Activated CD8-positive, alpha-beta memory T cell treated with anti-CD3 and anti-CD28 coated beads for 36 hours (primary cell): ENCODE measurements at regions not wholly inside any gene's neighbourhood (a gene's known extent, or its start where the extent isn't known, plus 50 kb on each side); places are given as distances from the start of the nearest gene placed in this dataset.
"Not testable (repeated sequence)": the region's sequence is repeated elsewhere in the genome, so short reads cannot be mapped to it uniquely, and the experiment has no call there.

ENCODE experiments used
- CTCF ChIA-PET: fragments of 350-600 bp; sonication (Branson Sonifier 250); formaldehyde crosslinking; loops from one replicate; lab custom pipeline; 2021; ENCODE audit warnings: antibody characterized with exemption; lab: Charles Lee
- POLR2A ChIA-PET: fragments of 350-600 bp; sonication (Branson Sonifier 250); formaldehyde crosslinking; loops from one replicate; lab custom pipeline; 2021; ENCODE audit warnings: antibody characterized with exemption; lab: Charles Lee

- ChIA-PET CTCF (no interaction called here), POLR2A (no interaction called here)
Measured at GRCh38 chr12:131434208-131435125, 276.4 kb upstream of the SFSWAP start.

- ChIA-PET POLR2A (no interaction called here), CTCF (interaction anchor here (0.6 to 1.5 kb wide), 2 partner anchors 332 to 463 kb away, joined by 3 to 4 read pairs; no protein-coding TSS in a partner anchor)
Measured at GRCh38 chr12:131436922-131437705, 273.8 kb upstream of the SFSWAP start.

DNA sequence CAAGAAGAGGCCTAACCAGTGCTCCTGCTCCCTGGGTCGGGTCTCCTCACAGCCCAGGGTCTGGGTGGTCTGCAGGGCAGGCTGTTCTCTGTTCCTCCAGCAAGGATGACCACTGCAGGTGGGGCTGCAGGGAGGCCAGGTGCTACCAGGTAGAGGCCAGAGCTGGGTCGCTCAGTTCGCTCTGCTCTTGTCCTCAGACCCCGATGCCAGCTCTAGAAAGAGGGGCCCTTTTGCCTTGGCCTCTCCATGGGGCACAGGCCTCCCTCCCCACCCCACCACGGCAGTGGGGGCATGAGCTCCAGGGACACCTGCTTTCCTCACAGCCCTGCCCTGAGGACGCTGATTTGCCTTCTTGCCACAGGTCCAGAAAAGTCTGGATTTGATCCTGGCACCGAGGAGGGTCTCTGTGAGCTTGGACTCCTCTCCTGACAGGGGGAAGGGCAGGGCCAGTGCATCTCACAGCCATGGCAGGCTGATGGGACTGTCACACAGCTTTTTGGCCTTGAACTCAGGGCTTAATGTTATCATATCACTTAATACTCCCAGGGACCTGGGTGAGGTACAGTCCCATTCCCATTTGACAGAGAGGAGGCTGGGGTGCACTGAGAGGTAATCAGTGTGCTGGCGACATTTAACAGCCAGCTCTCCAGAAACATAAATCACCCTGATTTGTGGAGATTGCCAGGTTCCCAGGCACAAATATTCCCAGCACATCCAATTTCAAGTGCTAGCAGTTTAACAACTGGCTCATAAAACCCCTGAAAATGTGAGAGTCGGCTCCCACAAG, 273.0 kb upstream of the SFSWAP start:
- CTCF ChIA-PET: interaction anchor here (1.5 kb wide), 1 partner anchor 333 kb away, joined by 4 read pairs; no protein-coding TSS in a partner anchor
- POLR2A ChIA-PET: no interaction called here

GRCh38 chr12:131438493-131438835, 272.4 kb upstream of the SFSWAP start:
- CTCF ChIA-PET, POLR2A ChIA-PET: not testable (repeated sequence)

DNA sequence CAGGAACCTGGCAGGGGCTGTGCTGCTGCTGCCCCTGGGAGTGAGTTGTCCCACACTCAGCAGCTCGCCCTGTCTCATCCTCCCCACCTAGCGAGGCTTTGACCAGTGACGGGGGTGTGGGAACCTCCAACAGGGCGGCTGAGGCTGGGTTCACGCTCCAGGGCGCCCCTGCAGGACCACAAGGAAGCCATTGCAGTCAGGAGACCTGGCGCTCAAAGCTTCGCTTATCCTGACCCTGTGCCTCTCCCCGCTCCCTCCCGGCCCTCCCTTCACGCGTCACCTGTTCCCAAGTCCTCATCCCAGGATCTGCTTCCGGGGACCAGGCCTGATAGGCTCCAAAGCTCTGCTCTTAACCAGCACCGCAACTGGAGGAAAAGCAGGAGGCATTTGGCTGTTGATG, 272.0 kb upstream of the SFSWAP start:
- ChIA-PET POLR2A (no interaction called here), CTCF (no interaction called here)

- CTCF ChIA-PET, POLR2A ChIA-PET: not testable (repeated sequence)
Measured at GRCh38 chr12:131439752-131440151, 271.1 kb upstream of the SFSWAP start.

GRCh38 chr12:131440209-131441059, 270.5 kb upstream of the SFSWAP start:
- POLR2A ChIA-PET, CTCF ChIA-PET: not testable (repeated sequence)

DNA sequence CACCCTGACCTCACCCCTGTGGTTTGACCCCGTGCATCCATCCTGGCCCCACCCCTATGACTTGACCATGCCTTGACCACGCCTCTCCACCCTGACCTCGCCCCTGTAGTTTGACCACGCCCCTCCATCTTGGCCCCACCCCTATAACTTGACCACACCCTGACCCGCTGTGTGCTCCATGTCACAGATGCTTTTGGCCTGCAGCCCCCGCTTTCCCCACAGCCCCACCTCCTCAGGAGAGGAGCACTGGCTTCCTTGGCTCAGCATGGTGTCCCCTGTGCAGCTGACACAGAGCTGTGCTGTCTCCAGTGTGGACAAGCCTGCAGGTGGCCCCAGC, 269.9 kb upstream of the SFSWAP start:
- ChIA-PET POLR2A (no interaction called here), CTCF (no interaction called here)

GRCh38 chr12:131441638-131442336, 269.1 kb upstream of the SFSWAP start:
- ChIA-PET CTCF (no interaction called here), POLR2A (no interaction called here)

DNA sequence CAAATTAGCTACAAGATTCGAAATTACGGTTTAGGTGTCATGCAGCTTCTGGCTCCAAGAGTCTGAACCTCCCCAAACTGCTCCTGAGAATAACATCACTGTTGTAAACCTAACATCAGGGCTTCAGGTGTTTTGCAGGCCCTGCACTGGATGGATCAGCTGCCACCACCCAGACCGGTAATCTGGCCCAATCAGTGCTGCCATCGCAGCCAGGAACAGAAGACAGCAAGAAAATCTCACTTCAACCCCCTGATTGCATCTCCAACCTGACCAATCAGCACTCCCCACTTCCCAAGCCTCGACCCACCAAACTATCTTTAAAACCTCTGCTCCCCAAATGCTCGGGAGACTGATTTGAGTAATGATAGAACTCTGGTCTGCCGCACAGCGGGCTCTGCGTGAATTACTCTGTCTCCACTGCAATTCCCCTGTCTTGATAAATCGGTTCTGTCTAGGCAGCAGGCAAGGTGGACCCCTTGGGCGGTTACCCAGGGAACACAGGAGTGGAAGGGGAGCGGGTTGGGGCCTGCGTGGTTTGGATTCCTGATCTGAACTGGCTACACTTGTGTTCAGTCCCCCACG, 268.5 kb upstream of the SFSWAP start:
- CTCF ChIA-PET: no interaction called here

DNA sequence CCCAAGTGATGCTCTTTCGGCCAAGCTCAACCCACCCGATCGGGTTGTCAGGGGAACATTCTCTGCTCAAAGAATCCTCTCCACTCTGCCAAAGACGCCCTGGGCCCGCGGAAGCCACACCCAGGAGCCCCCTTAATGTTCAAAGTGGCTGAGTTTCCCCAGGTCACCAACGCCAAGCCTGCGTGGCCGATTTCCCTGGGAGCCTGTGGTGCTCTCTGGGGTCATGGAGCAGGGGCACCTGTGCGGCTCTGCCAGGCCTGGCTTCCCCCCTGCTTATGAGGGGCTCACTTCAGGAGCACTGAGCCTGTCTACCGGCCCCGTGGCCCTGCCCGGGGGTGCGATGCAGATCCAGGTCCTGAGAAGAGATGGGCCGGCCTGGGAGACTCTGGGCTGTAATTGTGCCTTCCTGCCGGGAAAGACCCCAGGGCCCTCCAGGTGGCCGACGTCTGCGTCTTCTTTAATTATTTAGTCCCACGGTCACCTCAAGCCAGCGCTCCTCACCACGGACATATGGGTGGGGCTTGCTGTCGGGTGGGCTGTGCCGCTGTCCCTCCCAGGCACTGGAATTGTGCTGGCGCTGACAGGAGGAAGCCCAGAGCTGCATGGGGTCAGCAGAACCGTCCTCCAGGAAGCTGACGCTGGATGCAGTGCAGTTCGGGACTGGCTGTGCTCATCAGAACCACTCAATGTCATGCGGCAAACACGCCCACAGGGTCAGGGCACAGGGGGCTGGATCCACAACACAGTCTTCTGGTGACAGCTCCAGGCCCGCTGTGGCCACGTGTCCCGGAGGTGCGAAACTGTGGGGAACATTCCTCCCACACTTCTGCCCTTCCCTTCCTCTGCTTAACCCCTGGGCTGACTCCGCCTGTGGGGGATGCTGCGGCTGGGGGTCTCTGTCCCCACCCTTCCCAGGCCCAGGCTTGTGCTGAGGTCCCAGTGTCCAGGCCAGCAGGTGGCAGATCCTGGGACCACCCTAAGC, 267.6 kb upstream of the SFSWAP start:
- POLR2A ChIA-PET: no interaction called here
- CTCF ChIA-PET: no interaction called here

More for the DNA sequence above, 268.5 kb upstream of the SFSWAP start:
- POLR2A ChIA-PET: no interaction called here

- CTCF ChIA-PET: no interaction called here
- POLR2A ChIA-PET: no interaction called here
Measured at GRCh38 chr12:131444220-131445164, 266.4 kb upstream of the SFSWAP start.

GRCh38 chr12:131445184-131445774, 265.6 kb upstream of the SFSWAP start:
- CTCF ChIA-PET: no interaction called here
- POLR2A ChIA-PET: no interaction called here

GRCh38 chr12:131445795-131446194, 265.1 kb upstream of the SFSWAP start:
- POLR2A ChIA-PET: no interaction called here
- CTCF ChIA-PET: no interaction called here

DNA sequence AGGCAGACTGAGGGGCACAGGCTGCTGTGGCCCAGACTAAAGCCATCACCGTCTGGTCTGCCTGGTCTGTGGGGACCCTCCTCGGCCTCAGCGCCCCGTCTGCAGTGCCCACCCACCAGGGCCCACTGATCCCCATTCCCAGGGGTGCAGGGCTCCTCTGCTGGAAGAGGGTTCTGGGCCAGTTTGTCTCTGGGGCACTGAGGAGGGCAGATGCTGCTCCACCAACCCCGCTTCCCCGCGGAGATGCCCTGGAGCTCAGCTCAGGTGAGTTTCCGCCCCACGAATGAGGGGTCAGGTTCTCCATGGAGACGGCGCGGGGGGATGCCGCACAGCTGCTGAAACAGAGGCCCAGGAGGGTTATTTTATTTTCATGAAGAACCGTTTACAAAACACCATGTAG, 263.3 kb upstream of the SFSWAP start:
- CTCF ChIA-PET, POLR2A ChIA-PET: not testable (repeated sequence)
